ENCODE measurements at regions not wholly inside any gene's neighbourhood (a gene's known extent, or its start where the extent isn't known, plus 50 kb on each side); places are given as distances from the start of the nearest gene placed in this dataset.

- H3K9me3 ChIP-seq, result no peaks in the 10 kb centered on the region
- no peak for DNase-seq
- TF ChIP-seq, protein P1, sequence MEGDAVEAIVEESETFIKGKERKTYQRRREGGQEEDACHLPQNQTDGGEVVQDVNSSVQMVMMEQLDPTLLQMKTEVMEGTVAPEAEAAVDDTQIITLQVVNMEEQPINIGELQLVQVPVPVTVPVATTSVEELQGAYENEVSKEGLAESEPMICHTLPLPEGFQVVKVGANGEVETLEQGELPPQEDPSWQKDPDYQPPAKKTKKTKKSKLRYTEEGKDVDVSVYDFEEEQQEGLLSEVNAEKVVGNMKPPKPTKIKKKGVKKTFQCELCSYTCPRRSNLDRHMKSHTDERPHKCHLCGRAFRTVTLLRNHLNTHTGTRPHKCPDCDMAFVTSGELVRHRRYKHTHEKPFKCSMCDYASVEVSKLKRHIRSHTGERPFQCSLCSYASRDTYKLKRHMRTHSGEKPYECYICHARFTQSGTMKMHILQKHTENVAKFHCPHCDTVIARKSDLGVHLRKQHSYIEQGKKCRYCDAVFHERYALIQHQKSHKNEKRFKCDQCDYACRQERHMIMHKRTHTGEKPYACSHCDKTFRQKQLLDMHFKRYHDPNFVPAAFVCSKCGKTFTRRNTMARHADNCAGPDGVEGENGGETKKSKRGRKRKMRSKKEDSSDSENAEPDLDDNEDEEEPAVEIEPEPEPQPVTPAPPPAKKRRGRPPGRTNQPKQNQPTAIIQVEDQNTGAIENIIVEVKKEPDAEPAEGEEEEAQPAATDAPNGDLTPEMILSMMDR (IDR thresholded peaks at IDR 0.05), result no peak
Measured at GRCh38 chr11:115716080-115716479, 211.9 kb upstream of the CADM1 start.

DNA sequence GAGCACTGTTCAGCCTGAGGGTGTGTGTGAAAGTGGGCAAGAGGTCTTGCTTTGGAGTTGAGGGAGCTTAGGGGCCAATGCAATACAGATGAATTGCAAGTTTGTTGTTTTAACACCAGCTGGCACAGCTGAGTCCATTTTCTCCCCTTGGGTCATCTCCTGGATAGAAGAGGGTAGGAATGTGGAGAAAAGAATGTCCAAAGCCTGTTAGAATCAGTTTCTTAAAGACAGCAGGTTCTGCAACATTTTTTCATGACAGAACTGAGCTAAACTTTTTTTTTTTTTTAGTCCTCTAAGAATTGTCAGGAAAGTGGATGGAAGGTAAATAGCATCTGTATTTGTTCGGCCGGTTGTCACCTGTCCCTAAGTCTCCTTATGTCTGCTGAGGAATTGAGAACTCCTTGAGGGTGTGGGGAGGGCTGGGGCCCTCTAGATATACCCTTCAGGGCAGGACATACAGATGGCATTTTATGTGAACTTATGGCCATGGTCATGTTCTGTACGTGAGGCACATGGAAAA lies 211.1 kb upstream of the CADM1 start:
- Histone ChIP-seq H3K4me1 (no peaks in the 10 kb centered on the region), H3K4me3 (no peak overlapping the region), H3K27me3 (ENCODE audit: insufficient read depth in 3 of 3, low read length in 2 of 3) (peaks cover 0 to 14% (median 1%) of the 10 kb centered on the region in 3 donors), H3K27ac (no peak overlapping the region), H3K9me3 (no peaks in the 10 kb centered on the region), H3K36me3 (ENCODE audit: insufficient read depth in 1 of 2, low read depth in 1 of 2) (no peaks in the 10 kb centered on the region)
- intact Hi-C loops (cut with DNase I), result no loop called here
- TF ChIP-seq, protein P1 (IDR thresholded peaks at IDR 0.05), result no peak
- ATAC-seq, result no peak
- DNase-seq, result no peak
- WGBS, 3 donors, result 94 to 98% (median 97%) methylated on average over 3 of the region's 3 CpGs

More at GRCh38 chr11:115716080-115716479, 211.9 kb upstream of the CADM1 start:
- no peaks in the 10 kb centered on the region for H3K4me1 ChIP-seq
- WGBS, 3 donors, result 86 to 88% (median 86%) methylated on average over 7 of the region's 7 CpGs
- H3K36me3 ChIP-seq (ENCODE audit: insufficient read depth in 1 of 2, low read depth in 1 of 2), result no peaks in the 10 kb centered on the region
- no peak overlapping the region for H3K4me3 ChIP-seq
- intact Hi-C loops (cut with DNase I), result no loop called here
- peaks cover 0 to 8% (median 1%) of the 10 kb centered on the region in 3 donors for H3K27me3 ChIP-seq (ENCODE audit: insufficient read depth in 3 of 3, low read length in 2 of 3)
- no peak for ATAC-seq
- no peak overlapping the region for H3K27ac ChIP-seq

GRCh38 chr11:115712296-115712695 lies 208.1 kb upstream of the CADM1 start:
- TF ChIP-seq, protein P1 (IDR thresholded peaks at IDR 0.05), result no peak
- ATAC-seq, result no peak

DNA sequence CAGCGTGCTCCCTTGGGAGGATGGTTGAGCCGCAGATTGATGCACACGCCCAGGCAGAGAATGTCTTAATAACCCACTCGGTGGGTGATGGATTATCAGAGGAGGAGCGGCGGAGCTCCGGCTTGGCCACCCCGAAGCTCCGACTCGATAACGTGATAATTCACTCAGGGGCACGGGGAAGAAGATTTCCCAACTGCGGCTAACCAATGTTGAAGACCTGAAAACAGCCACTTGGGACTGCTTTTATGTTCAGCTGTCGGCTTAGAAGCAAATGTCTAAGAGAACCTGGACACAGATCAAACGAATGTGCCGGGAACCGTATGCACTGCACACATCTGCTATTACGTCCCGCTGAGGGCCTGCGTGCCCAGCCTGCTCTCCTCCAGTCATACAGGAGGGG lies 206.8 kb upstream of the CADM1 start:
- no peak for ATAC-seq
- Histone ChIP-seq H3K27ac (no peak overlapping the region), H3K4me1 (no peaks in the 10 kb centered on the region), H3K9me3 (no peaks in the 10 kb centered on the region), H3K4me3 (no peak overlapping the region), H3K27me3 (ENCODE audit: insufficient read depth in 3 of 3, low read length in 2 of 3) (peaks cover 0 to 14% (median 0%) of the 10 kb centered on the region in 3 donors), H3K36me3 (ENCODE audit: insufficient read depth in 1 of 2, low read depth in 1 of 2) (no peaks in the 10 kb centered on the region)
- 53 to 65% (median 61%) methylated on average over 20 of the region's 20 CpGs for WGBS, 3 donors
- intact Hi-C loops (cut with DNase I), result no loop called here
- DNase-seq, result no peak
- TF ChIP-seq, protein P1 (IDR thresholded peaks at IDR 0.05), result no peak

More at GRCh38 chr11:115712296-115712695, 208.1 kb upstream of the CADM1 start:
- no peaks in the 10 kb centered on the region for H3K36me3 ChIP-seq (ENCODE audit: insufficient read depth in 1 of 2, low read depth in 1 of 2)
- no peaks in the 10 kb centered on the region for H3K4me1 ChIP-seq
- no peaks in the 10 kb centered on the region for H3K9me3 ChIP-seq
- peaks cover 0 to 14% (median 0%) of the 10 kb centered on the region in 3 donors for H3K27me3 ChIP-seq (ENCODE audit: insufficient read depth in 3 of 3, low read length in 2 of 3)
- no peak for DNase-seq
- intact Hi-C loops (cut with DNase I), result no loop called here
- H3K4me3 ChIP-seq, result no peak overlapping the region
- H3K27ac ChIP-seq, result no peak overlapping the region

DNA sequence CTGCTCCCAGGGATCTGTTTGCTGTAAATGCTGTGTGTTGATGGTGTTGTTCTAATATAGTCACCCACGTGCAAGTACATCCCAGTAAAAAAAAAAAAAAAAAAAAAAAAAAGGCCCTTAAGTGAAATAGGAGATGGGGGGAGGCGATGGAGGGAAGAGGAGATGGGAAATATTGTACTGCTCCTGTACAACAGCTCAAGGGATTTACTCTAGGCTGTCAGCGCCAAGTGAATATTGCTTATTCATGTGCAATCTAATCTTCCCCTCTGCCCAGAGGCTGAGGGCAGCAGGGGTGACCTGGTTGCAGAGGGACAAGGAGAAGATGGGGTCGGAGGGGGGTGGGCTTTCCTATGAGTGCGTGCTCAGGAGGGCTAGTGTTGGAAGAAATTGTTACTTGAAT lies 206.2 kb upstream of the CADM1 start:
- Histone ChIP-seq H3K27ac (no peak overlapping the region), H3K4me3 (no peak overlapping the region), H3K9me3 (no peaks in the 10 kb centered on the region), H3K4me1 (no peaks in the 10 kb centered on the region), H3K27me3 (ENCODE audit: insufficient read depth in 3 of 3, low read length in 2 of 3) (peaks cover 0 to 14% (median 0%) of the 10 kb centered on the region in 3 donors), H3K36me3 (ENCODE audit: insufficient read depth in 1 of 2, low read depth in 1 of 2) (no peaks in the 10 kb centered on the region)
- ATAC-seq (no peak), DNase-seq (no peak)
- TF ChIP-seq, protein P1 (IDR thresholded peaks at IDR 0.05), result no peak
- WGBS, 3 donors, result 70 to 74% (median 72%) methylated on average over 5 of the region's 5 CpGs
- intact Hi-C loops (cut with DNase I), result no loop called here
